H1 (cell line): ENCODE measurements at regions not wholly inside any gene's neighbourhood (a gene's known extent, or its start where the extent isn't known, plus 50 kb on each side); places are given as distances from the start of the nearest gene placed in this dataset.

Experiments used
- CTCF ChIA-PET: fragments of 300-600 bp; sonication (Branson Sonifier 250); formaldehyde crosslinking; loops from one replicate; lab custom pipeline; 2021; ENCODE audit not compliant: partially characterized antibody; lab: Charles Lee
- POLR2A ChIA-PET: fragments of 300-600 bp; sonication (Branson Sonifier 250); formaldehyde crosslinking; loops from one replicate; lab custom pipeline; 2021; ENCODE audit warnings: inconsistent platforms; ENCODE audit not compliant: partially characterized antibody; lab: Charles Lee
- DNase-seq, 2 experiments: peaks; one replicate each; pipeline versions ENCODE4 v3.0.0 to v3.0.0-alpha.2; 2010 to 2022; ENCODE audit warnings: low spot score in 2 of 2, low read depth in 1 of 2, mixed read lengths in 1 of 2
- FAIRE-seq: peaks from 2 replicates; lab custom pipeline; 2011; peaks lifted over from hg19 to GRCh38; lab: Jason Lieb, UNC
- H2AFZ ChIP-seq: 2 replicates; pipeline ENCODE4 v1.8.1; 2012; ENCODE audit warnings: low read length, inconsistent platforms
- H2AK5ac ChIP-seq: 2 replicates; pipeline ENCODE4 v1.6.1; 2013; ENCODE audit warnings: low read depth, low read length
- H2BK120ac ChIP-seq: replicated peaks from 2 replicates; pipeline ENCODE3; 2013; ENCODE audit warnings: low read depth, low read length, inconsistent platforms
- H2BK12ac ChIP-seq: 2 replicates; pipeline ENCODE4 v1.6.1; 2013; ENCODE audit warnings: low read depth, low read length
- H2BK15ac ChIP-seq: 2 replicates; pipeline ENCODE4 v1.6.1; 2013; ENCODE audit warnings: low read length
- H2BK20ac ChIP-seq: 2 replicates; pipeline ENCODE4 v1.6.1; 2013; ENCODE audit warnings: low read length
- H2BK5ac ChIP-seq: 2 replicates; pipeline ENCODE4 v1.6.1; 2013; ENCODE audit warnings: low read depth, low read length
- H3K14ac ChIP-seq: 2 replicates; pipeline ENCODE4 v1.6.1; 2013; ENCODE audit warnings: inconsistent platforms; ENCODE audit not compliant: insufficient read length
- H3K18ac ChIP-seq: 2 replicates; pipeline ENCODE4 v1.6.1; 2013; ENCODE audit warnings: low read length; ENCODE audit errors: extremely low read depth
- H3K23ac ChIP-seq: 2 replicates; pipeline ENCODE4 v1.6.1; 2013; ENCODE audit warnings: inconsistent platforms; ENCODE audit not compliant: insufficient read length
- H3K23me2 ChIP-seq: 2 replicates; pipeline ENCODE4 v1.6.1; 2013; ENCODE audit warnings: low read depth, low read length
- H3K27ac ChIP-seq: 2 replicates; pipeline ENCODE4 v1.6.1; 2011; ENCODE audit warnings: low read depth, low read length, inconsistent platforms
- H3K27me3 ChIP-seq, 4 experiments: replicated peaks in 1 of 4; 1 replicate in 1 of 4; 2 replicates in 3 of 4; pipeline versions ENCODE4 v1.6.1 to v1.8.1; 2011 to 2013; ENCODE audit warnings: low read length in 3 of 4, mild to moderate bottlenecking in 3 of 4, inconsistent platforms in 2 of 4, mixed read lengths in 2 of 4, moderate library complexity in 1 of 4; ENCODE audit not compliant: control insufficient read depth in 3 of 4, insufficient read depth in 3 of 4; ENCODE audit errors: extremely low read depth in 1 of 4
- H3K36me3 ChIP-seq, 4 experiments: 2 replicates each; pipeline versions ENCODE4 v1.6.1 to v1.8.1; 2011 to 2013; ENCODE audit warnings: mild to moderate bottlenecking in 4 of 4, low read length in 3 of 4, moderate library complexity in 2 of 4, control low read depth in 1 of 4, inconsistent platforms in 1 of 4; ENCODE audit not compliant: insufficient read depth in 4 of 4, control insufficient read depth in 2 of 4
- H3K4ac ChIP-seq: replicated peaks from 2 replicates; pipeline ENCODE3; 2013; ENCODE audit warnings: low read length, low read depth, mixed read lengths, inconsistent platforms; ENCODE audit not compliant: insufficient read length
- H3K4me1 ChIP-seq, 4 experiments: replicated peaks in 1 of 4; 1 replicate in 1 of 4; 2 replicates in 3 of 4; pipeline versions ENCODE4 v1.6.1 to v1.8.1; 2011 to 2013; ENCODE audit warnings: low read length in 3 of 4, inconsistent platforms in 2 of 4, mixed read lengths in 1 of 4; ENCODE audit not compliant: insufficient read depth in 4 of 4, control insufficient read depth in 3 of 4
- H3K4me2 ChIP-seq, 2 experiments: 2 replicates each; pipeline versions ENCODE4 v1.6.1 to v1.8.1; 2011 to 2013; ENCODE audit warnings: low read depth in 2 of 2, low read length in 2 of 2, control low read depth in 1 of 2, inconsistent platforms in 1 of 2, mild to moderate bottlenecking in 1 of 2; ENCODE audit not compliant: insufficient read depth in 1 of 2
- H3K4me3 ChIP-seq, 4 experiments: fragments of 200-600, 300-600 bp in 1 of 4; sonication (generic), shearing (Covaris generic), sonication (Bioruptor Twin) in 1 of 4; 2 replicates each; pipeline versions ENCODE4 v1.5.1 to v1.8.1; 2011 to 2016; ENCODE audit warnings: low read length in 4 of 4, low read depth in 3 of 4, control low read depth in 2 of 4, inconsistent platforms in 2 of 4, mild to moderate bottlenecking in 2 of 4, mixed read lengths in 1 of 4, moderate library complexity in 1 of 4; ENCODE audit not compliant: insufficient read depth in 2 of 4; ENCODE audit errors: extremely low read depth in 1 of 4
- H3K56ac ChIP-seq: replicated peaks from 2 replicates; pipeline ENCODE3; 2013; ENCODE audit warnings: low read depth, mild to moderate bottlenecking, mixed read lengths, low read length, inconsistent platforms; ENCODE audit not compliant: insufficient read length
- H3K79me1 ChIP-seq: 2 replicates; pipeline ENCODE4 v1.6.1; 2013; ENCODE audit warnings: low read depth, low read length, control low read depth
- H3K79me2 ChIP-seq, 2 experiments: 2 replicates each; pipeline versions ENCODE4 v1.6.1 to v1.8.1; 2012 to 2013; ENCODE audit warnings: low read length in 2 of 2, mild to moderate bottlenecking in 2 of 2, inconsistent platforms in 1 of 2; ENCODE audit not compliant: insufficient read depth in 2 of 2, control insufficient read depth in 1 of 2
- H3K9ac ChIP-seq, 4 experiments: replicated peaks in 1 of 4; 1 replicate in 1 of 4; 2 replicates in 3 of 4; pipeline versions ENCODE4 v1.6.1 to v1.8.1; 2011 to 2013; ENCODE audit warnings: low read depth in 3 of 4, low read length in 3 of 4, control low read depth in 2 of 4, mild to moderate bottlenecking in 2 of 4, moderate library complexity in 2 of 4, inconsistent platforms in 1 of 4; ENCODE audit errors: extremely low read depth in 1 of 4
- H3K9me3 ChIP-seq, 2 experiments: 2 replicates each; pipeline versions ENCODE4 v1.6.1 to v1.8.1; 2012 to 2013; ENCODE audit warnings: mild to moderate bottlenecking in 2 of 2, moderate library complexity in 2 of 2, control low read depth in 1 of 2, inconsistent platforms in 1 of 2, low read depth in 1 of 2, low read length in 1 of 2, mixed read lengths in 1 of 2; ENCODE audit not compliant: insufficient read depth in 2 of 2
- H4K20me1 ChIP-seq, 2 experiments: replicated peaks in 1 of 2; 2 replicates each; pipeline versions ENCODE3 to v1.8.1; 2011 to 2013; ENCODE audit warnings: inconsistent platforms in 2 of 2, low read length in 2 of 2, mild to moderate bottlenecking in 1 of 2; ENCODE audit not compliant: insufficient read depth in 2 of 2, control insufficient read depth in 1 of 2
- H4K5ac ChIP-seq: 2 replicates; pipeline ENCODE4 v1.6.1; 2013; ENCODE audit warnings: low read length, low read depth, mixed read lengths, inconsistent platforms; ENCODE audit not compliant: insufficient read length
- H4K8ac ChIP-seq: 2 replicates; pipeline ENCODE4 v1.8.0; 2013; ENCODE audit warnings: mild to moderate bottlenecking, moderate library complexity, low read length, inconsistent platforms; ENCODE audit not compliant: insufficient read depth; ENCODE audit errors: extremely low read depth
- H4K91ac ChIP-seq: replicated peaks from 2 replicates; pipeline ENCODE3; 2013; ENCODE audit warnings: low read length, mixed read lengths, inconsistent platforms; ENCODE audit not compliant: insufficient read length
- POU5F1 ChIP-seq: IDR thresholded peaks from 2 replicates; pipeline ENCODE4 v1.6.1; 2011; ENCODE audit warnings: low read depth, mild to moderate bottlenecking, low read length, moderate library complexity
- TBP ChIP-seq: IDR thresholded peaks from 2 replicates; pipeline ENCODE4 v1.6.1; 2011; ENCODE audit warnings: low read depth, low read length, improper control_type of control experiment
- WGBS, 2 experiments: shearing (Covaris generic) in 1 of 2; methylation state at CpG; one replicate each; pipeline versions ENCODE4 v1.1.6 to v1.1.7; 2013 to 2015; ENCODE audit warnings: low lambda C conversion rate in 2 of 2, mixed read lengths in 2 of 2, inconsistent platforms in 1 of 2, low coverage in 1 of 2, missing lambda C conversion rate in 1 of 2; ENCODE audit not compliant: insufficient replicate concordance in 2 of 2, insufficient coverage in 1 of 2, insufficient read length in 1 of 2; ENCODE audit errors: extremely low coverage in 1 of 2, missing lambda C conversion rate in 1 of 2; 5-methylcytosine and 5-hydroxymethylcytosine counted together

DNA sequence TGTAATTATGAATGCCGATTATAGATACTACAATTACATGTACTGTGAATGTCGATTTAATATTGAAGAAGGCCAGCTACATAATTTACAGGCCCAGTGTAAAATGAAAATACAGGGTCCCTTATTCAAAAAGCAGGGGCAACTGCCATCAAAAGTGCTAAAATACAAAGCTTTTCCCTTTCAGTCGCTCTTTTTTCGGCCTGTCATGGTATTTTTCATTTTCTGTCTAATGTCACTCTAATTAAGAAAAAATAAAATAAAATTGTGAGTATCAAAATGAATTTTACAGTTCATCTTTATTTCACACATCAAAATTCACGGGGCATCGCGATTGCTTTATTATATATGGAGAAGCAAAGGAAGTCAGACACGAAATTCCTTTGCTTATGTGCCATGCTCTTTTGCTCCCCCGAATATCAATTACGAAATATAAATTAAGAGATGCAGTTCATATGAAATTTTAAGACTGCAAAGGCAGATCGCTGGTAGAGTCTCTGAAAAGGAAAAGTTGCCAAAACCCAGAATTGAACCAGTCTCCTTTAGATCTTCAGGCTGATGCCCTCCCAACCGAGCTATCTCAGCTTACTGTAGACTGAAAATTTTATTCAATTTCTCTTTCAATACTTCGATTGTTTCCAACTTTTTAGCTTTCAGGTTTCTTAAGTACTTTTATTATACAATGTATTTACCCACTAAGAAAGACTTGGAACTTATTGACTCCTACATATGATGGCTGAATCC lies 197.0 kb downstream of the TRIM27 start:
- Histone ChIP-seq H2BK20ac (no peak overlapping the region), H4K8ac (no peak overlapping the region), H2BK120ac (no peak overlapping the region), H2BK12ac (no peak overlapping the region), H3K4me3 (no peak overlapping the region), H2BK15ac (no peak overlapping the region), H2AK5ac (no peak overlapping the region), H3K79me2 (no peaks in the 10 kb centered on the region), H4K91ac (no peak overlapping the region), H3K27me3 (peaks cover 0 to 6% (median 2%) of the 10 kb centered on the region in 4 experiments; a peak in 3 of 7 replicates), H4K5ac (no peak overlapping the region), H3K27ac (no peak overlapping the region), H3K9me3 (no peaks in the 10 kb centered on the region), H3K4me2 (no peak overlapping the region), H3K23ac (no peak overlapping the region), H2AFZ (no peak overlapping the region), H3K18ac (no peak overlapping the region), H3K9ac (no peak overlapping the region), H3K36me3 (no peaks in the 10 kb centered on the region), H3K4me1 (no peaks in the 10 kb centered on the region; a peak in 1 of 7 replicates), H3K23me2 (peaks cover 4% of the 10 kb centered on the region), H4K20me1 (no peaks in the 10 kb centered on the region), H3K56ac (no peak overlapping the region)
- DNase-seq: no peak
- 79% methylated on average over 13 of the region's 13 CpGs; no CpG with 5 or more reads in 1 of the 2 experiments for WGBS, 2 experiments
- no peak for FAIRE-seq
- CTCF ChIA-PET: interaction anchor here (0.9 to 1.8 kb wide), 3 partner anchors 32 to 184 kb away, joined by 4 read pairs; no protein-coding TSS in a partner anchor
- POLR2A ChIA-PET: interaction anchor here (1.0 kb wide), 1 partner anchor 25 kb away, joined by 3 read pairs; no protein-coding TSS in a partner anchor
- peak; percentile 87 for TF ChIP-seq TBP
- no peak for TF ChIP-seq POU5F1
- TF ChIP-seq, all 59 proteins: peak for 1
- Histone ChIP-seq H3K4ac (no peak overlapping the region), H2BK5ac (no peak overlapping the region), H3K14ac (no peak overlapping the region), H3K79me1 (no peaks in the 10 kb centered on the region)
